ENCODE measurements at regions not wholly inside any gene's neighbourhood (a gene's known extent, or its start where the extent isn't known, plus 50 kb on each side); places are given as distances from the start of the nearest gene placed in this dataset.
"Not testable (repeated sequence)": the region's sequence is repeated elsewhere in the genome, so short reads cannot be mapped to it uniquely, and the experiment has no call there.

GRCh38 chr6:97778290-97779038 is 495.4 kb upstream of the MMS22L start:
- WGBS, 2 donors, result 59 to 64% methylated on average over 5 of the region's 5 CpGs
- Histone ChIP-seq H3K4me3 (no peak overlapping the region), H3K9me3 (no peaks in the 10 kb centered on the region), H3K27ac (no peak overlapping the region), H3K27me3 (no peaks in the 10 kb centered on the region), H3K4me1 (no peaks in the 10 kb centered on the region), H3K36me3 (no peaks in the 10 kb centered on the region)
- TF ChIP-seq EP300 (IDR thresholded peaks at IDR 0.05) (no peak), POLR2AphosphoS5 (IDR thresholded peaks at IDR 0.05) (no peak), POLR2A (IDR thresholded peaks at IDR 0.05) (no peak), CTCF (IDR thresholded peaks at IDR 0.05) (no peak)
- intact Hi-C loops (cut with DNase I), result no loop called here
- no peak for DNase-seq

GRCh38 chr6:97779039-97779766 is 496.2 kb upstream of the MMS22L start:
- H3K9me3 ChIP-seq; DNase-seq; H3K36me3 ChIP-seq; intact Hi-C loops (cut with DNase I); H3K27me3 ChIP-seq; H3K27ac ChIP-seq; H3K4me3 ChIP-seq; H3K4me1 ChIP-seq: not testable (repeated sequence)
- 78 to 83% methylated on average over 5 of the region's 6 CpGs for WGBS, 2 donors

GRCh38 chr6:97790926-97791590 is 508.0 kb upstream of the MMS22L start:
- Histone ChIP-seq H3K4me3 (no peak overlapping the region), H3K9me3 (no peaks in the 10 kb centered on the region), H3K27me3 (no peaks in the 10 kb centered on the region), H3K4me1 (no peaks in the 10 kb centered on the region), H3K27ac (no peak overlapping the region), H3K36me3 (no peaks in the 10 kb centered on the region)
- DNase-seq, result no peak
- 88 to 90% methylated on average over 20 of the region's 20 CpGs for WGBS, 2 donors
- no peak for TF ChIP-seq CTCF (IDR thresholded peaks at IDR 0.05)
- no peak for TF ChIP-seq POLR2A (IDR thresholded peaks at IDR 0.05)
- TF ChIP-seq POLR2AphosphoS5 (IDR thresholded peaks at IDR 0.05), result no peak
- TF ChIP-seq EP300 (IDR thresholded peaks at IDR 0.05), result no peak
- intact Hi-C loops (cut with DNase I), result no loop called here

- intact Hi-C loops (cut with DNase I), result no loop called here
- no peaks in the 10 kb centered on the region for H3K36me3 ChIP-seq
- no peaks in the 10 kb centered on the region for H3K9me3 ChIP-seq
- no peaks in the 10 kb centered on the region for H3K27me3 ChIP-seq
- H3K4me1 ChIP-seq, result no peaks in the 10 kb centered on the region
- no peak for DNase-seq
- no peak overlapping the region for H3K4me3 ChIP-seq
- H3K27ac ChIP-seq, result no peak overlapping the region
- no peak for TF ChIP-seq EP300 (IDR thresholded peaks at IDR 0.05)
- no peak for TF ChIP-seq CTCF (IDR thresholded peaks at IDR 0.05)
- TF ChIP-seq POLR2A (IDR thresholded peaks at IDR 0.05), result no peak
- TF ChIP-seq POLR2AphosphoS5 (IDR thresholded peaks at IDR 0.05), result no peak
Measured at GRCh38 chr6:97805596-97805995, 522.6 kb upstream of the MMS22L start.

- Histone ChIP-seq H3K36me3 (no peaks in the 10 kb centered on the region), H3K4me1 (no peaks in the 10 kb centered on the region), H3K9me3 (no peaks in the 10 kb centered on the region), H3K27me3 (no peaks in the 10 kb centered on the region), H3K27ac (no peak overlapping the region), H3K4me3 (no peak overlapping the region)
- intact Hi-C loops (cut with DNase I), result no loop called here
- DNase-seq, result no peak
- no peak for TF ChIP-seq EP300 (IDR thresholded peaks at IDR 0.05)
- TF ChIP-seq POLR2AphosphoS5 (IDR thresholded peaks at IDR 0.05), result no peak
- no peak for TF ChIP-seq CTCF (IDR thresholded peaks at IDR 0.05)
- TF ChIP-seq POLR2A (IDR thresholded peaks at IDR 0.05), result no peak
Measured at GRCh38 chr6:97812940-97813339, 529.9 kb upstream of the MMS22L start.

All from sigmoid colon (tissue), 6 donors.